Immature natural killer cell (primary cell): ENCODE measurements at regions not wholly inside any gene's neighbourhood (a gene's known extent, or its start where the extent isn't known, plus 50 kb on each side); places are given as distances from the start of the nearest gene placed in this dataset.

Source experiments
- DNase-seq, 3 donors: peaks; one replicate each; pipeline ENCODE4 v3.0.0; 2022; ENCODE audit warnings: mixed read lengths in 1 of 3
- H3K27ac Mint-ChIP-seq, 6 donors: one replicate each; pipeline ENCODE4 v1.8.0; 2020; ENCODE audit warnings: mixed read lengths in 6 of 6, mild to moderate bottlenecking in 5 of 6, inconsistent platforms in 4 of 6, moderate library complexity in 3 of 6
- H3K27me3 Mint-ChIP-seq, 3 donors: one replicate each; pipeline ENCODE4 v1.8.0; 2020 to 2021; ENCODE audit warnings: low read depth in 3 of 3, mild to moderate bottlenecking in 3 of 3, mixed read lengths in 3 of 3, moderate library complexity in 3 of 3, inconsistent platforms in 1 of 3
- H3K36me3 Mint-ChIP-seq, 3 donors: one replicate each; pipeline ENCODE4 v1.8.0; 2020; ENCODE audit warnings: mixed read lengths in 3 of 3, inconsistent platforms in 2 of 3, mild to moderate bottlenecking in 2 of 3
- H3K4me1 Mint-ChIP-seq, 2 donors: one replicate each; pipeline ENCODE4 v1.8.0; 2020; ENCODE audit warnings: inconsistent platforms in 2 of 2, mild to moderate bottlenecking in 2 of 2, mixed read lengths in 2 of 2, moderate library complexity in 1 of 2
- H3K4me3 Mint-ChIP-seq, 5 donors: one replicate each; pipeline ENCODE4 v1.8.0; 2020; ENCODE audit warnings: mild to moderate bottlenecking in 5 of 5, mixed read lengths in 5 of 5, inconsistent platforms in 3 of 5, moderate library complexity in 3 of 5
- H3K9me3 Mint-ChIP-seq, 6 donors: one replicate each; pipeline ENCODE4 v1.8.0; 2020; ENCODE audit warnings: mild to moderate bottlenecking in 6 of 6, mixed read lengths in 6 of 6, inconsistent platforms in 4 of 6, moderate library complexity in 3 of 6

- peaks cover 3 to 22% (median 5%) of the 10 kb centered on the region in 6 donors for H3K9me3 Mint-ChIP-seq
- no peak for DNase-seq
- no peaks in the 10 kb centered on the region for H3K4me1 Mint-ChIP-seq
- no peaks in the 10 kb centered on the region for H3K36me3 Mint-ChIP-seq
- H3K4me3 Mint-ChIP-seq = no peak overlapping the region
- no peak overlapping the region for H3K27ac Mint-ChIP-seq
- peaks cover 0 to 2% (median 0%) of the 10 kb centered on the region in 3 donors for H3K27me3 Mint-ChIP-seq
Measured at GRCh38 chr7:108810756-108811385, 241.2 kb downstream of the DNAJB9 start.

GRCh38 chr7:108813251-108814014 is 243.8 kb downstream of the DNAJB9 start:
- no peaks in the 10 kb centered on the region for H3K4me1 Mint-ChIP-seq
- no peak for DNase-seq
- H3K27me3 Mint-ChIP-seq = peaks cover 0 to 2% (median 0%) of the 10 kb centered on the region in 3 donors
- H3K9me3 Mint-ChIP-seq = peaks cover 3 to 23% (median 7%) of the 10 kb centered on the region in 6 donors
- H3K27ac Mint-ChIP-seq = no peak overlapping the region
- H3K4me3 Mint-ChIP-seq = no peak overlapping the region
- no peaks in the 10 kb centered on the region for H3K36me3 Mint-ChIP-seq

- no peaks in the 10 kb centered on the region for H3K4me1 Mint-ChIP-seq
- peaks cover 3 to 28% (median 9%) of the 10 kb centered on the region in 6 donors for H3K9me3 Mint-ChIP-seq
- peaks cover 0 to 2% (median 0%) of the 10 kb centered on the region in 3 donors for H3K27me3 Mint-ChIP-seq
- H3K4me3 Mint-ChIP-seq = no peak overlapping the region
- no peak for DNase-seq
- H3K36me3 Mint-ChIP-seq = no peaks in the 10 kb centered on the region
- no peak overlapping the region for H3K27ac Mint-ChIP-seq
Measured at GRCh38 chr7:108815815-108816214, 246.1 kb downstream of the DNAJB9 start.

- Mint-ChIP-seq H3K4me1 (no peaks in the 10 kb centered on the region), H3K27ac (no peak overlapping the region), H3K9me3 (peaks cover 0 to 21% (median 10%) of the 10 kb centered on the region in 6 donors), H3K4me3 (no peak overlapping the region), H3K27me3 (peaks cover 0 to 2% (median 0%) of the 10 kb centered on the region in 3 donors), H3K36me3 (no peaks in the 10 kb centered on the region)
- no peak for DNase-seq
Measured at GRCh38 chr7:108818742-108819141, 249.1 kb downstream of the DNAJB9 start.

- Mint-ChIP-seq H3K4me3 (no peak overlapping the region), H3K27me3 (peaks cover 0 to 3% (median 0%) of the 10 kb centered on the region in 3 donors), H3K27ac (no peak overlapping the region), H3K9me3 (peaks cover 0 to 16% (median 3%) of the 10 kb centered on the region in 6 donors), H3K4me1 (no peaks in the 10 kb centered on the region), H3K36me3 (no peaks in the 10 kb centered on the region)
- DNase-seq = no peak
Measured at GRCh38 chr7:108824840-108825580, 255.3 kb downstream of the DNAJB9 start.

GRCh38 chr7:108825581-108825909 is 255.9 kb downstream of the DNAJB9 start:
- Mint-ChIP-seq H3K36me3 (no peaks in the 10 kb centered on the region), H3K4me1 (no peaks in the 10 kb centered on the region), H3K27ac (no peak overlapping the region), H3K27me3 (peaks cover 0 to 3% (median 0%) of the 10 kb centered on the region in 3 donors), H3K9me3 (peaks cover 0 to 16% (median 3%) of the 10 kb centered on the region in 6 donors), H3K4me3 (no peak overlapping the region)
- DNase-seq = no peak

GRCh38 chr7:108836256-108836655 is 266.6 kb downstream of the DNAJB9 start:
- Mint-ChIP-seq H3K4me1 (no peaks in the 10 kb centered on the region), H3K4me3 (no peak overlapping the region), H3K9me3 (peaks cover 7 to 49% (median 19%) of the 10 kb centered on the region in 6 donors), H3K27me3 (peaks cover 0 to 2% (median 0%) of the 10 kb centered on the region in 3 donors), H3K36me3 (no peaks in the 10 kb centered on the region), H3K27ac (no peak overlapping the region)
- no peak for DNase-seq

GRCh38 chr7:108838198-108838597 is 268.5 kb downstream of the DNAJB9 start:
- H3K27me3 Mint-ChIP-seq = peaks cover 0 to 2% (median 0%) of the 10 kb centered on the region in 3 donors
- H3K27ac Mint-ChIP-seq = no peak overlapping the region
- no peaks in the 10 kb centered on the region for H3K36me3 Mint-ChIP-seq
- H3K9me3 Mint-ChIP-seq = peaks cover 13 to 46% (median 18%) of the 10 kb centered on the region in 6 donors
- DNase-seq = no peak
- no peaks in the 10 kb centered on the region for H3K4me1 Mint-ChIP-seq
- H3K4me3 Mint-ChIP-seq = no peak overlapping the region

- Mint-ChIP-seq H3K4me1 (no peaks in the 10 kb centered on the region), H3K4me3 (no peak overlapping the region), H3K27ac (no peak overlapping the region), H3K36me3 (no peaks in the 10 kb centered on the region), H3K9me3 (peaks cover 10 to 42% (median 15%) of the 10 kb centered on the region in 6 donors), H3K27me3 (peaks cover 0 to 2% (median 0%) of the 10 kb centered on the region in 3 donors)
- no peak for DNase-seq
Measured at GRCh38 chr7:108839076-108839475, 269.4 kb downstream of the DNAJB9 start.

GRCh38 chr7:108845951-108846350 is 276.3 kb downstream of the DNAJB9 start:
- no peak for DNase-seq
- H3K36me3 Mint-ChIP-seq = no peaks in the 10 kb centered on the region
- no peaks in the 10 kb centered on the region for H3K27me3 Mint-ChIP-seq
- H3K9me3 Mint-ChIP-seq = peaks cover 4 to 27% (median 16%) of the 10 kb centered on the region in 6 donors
- no peak overlapping the region for H3K4me3 Mint-ChIP-seq
- H3K27ac Mint-ChIP-seq = no peak overlapping the region
- H3K4me1 Mint-ChIP-seq = no peaks in the 10 kb centered on the region

GRCh38 chr7:108846471-108846870 is 276.8 kb downstream of the DNAJB9 start:
- Mint-ChIP-seq H3K27me3 (no peaks in the 10 kb centered on the region), H3K9me3 (peaks cover 4 to 27% (median 16%) of the 10 kb centered on the region in 6 donors), H3K4me3 (no peak overlapping the region), H3K36me3 (no peaks in the 10 kb centered on the region), H3K4me1 (no peaks in the 10 kb centered on the region), H3K27ac (no peak overlapping the region)
- no peak for DNase-seq

- Mint-ChIP-seq H3K4me1 (no peaks in the 10 kb centered on the region), H3K9me3 (peaks cover 1 to 23% (median 13%) of the 10 kb centered on the region in 6 donors), H3K27me3 (no peaks in the 10 kb centered on the region), H3K27ac (no peak overlapping the region), H3K4me3 (no peak overlapping the region), H3K36me3 (no peaks in the 10 kb centered on the region)
- DNase-seq = no peak
Measured at GRCh38 chr7:108848486-108848885, 278.8 kb downstream of the DNAJB9 start.

- Mint-ChIP-seq H3K27me3 (peaks cover 0 to 2% (median 0%) of the 10 kb centered on the region in 3 donors), H3K4me3 (no peak overlapping the region), H3K27ac (no peak overlapping the region), H3K4me1 (no peaks in the 10 kb centered on the region), H3K36me3 (no peaks in the 10 kb centered on the region), H3K9me3 (peaks cover 11 to 34% (median 24%) of the 10 kb centered on the region in 6 donors)
- DNase-seq = no peak
Measured at GRCh38 chr7:108860615-108861014, 290.9 kb downstream of the DNAJB9 start.

GRCh38 chr7:108861071-108861470 is 291.4 kb downstream of the DNAJB9 start:
- DNase-seq = no peak
- peaks cover 0 to 2% (median 0%) of the 10 kb centered on the region in 3 donors for H3K27me3 Mint-ChIP-seq
- no peak overlapping the region for H3K4me3 Mint-ChIP-seq
- H3K4me1 Mint-ChIP-seq = no peaks in the 10 kb centered on the region
- H3K9me3 Mint-ChIP-seq = peaks cover 15 to 35% (median 26%) of the 10 kb centered on the region in 6 donors
- H3K36me3 Mint-ChIP-seq = no peaks in the 10 kb centered on the region
- no peak overlapping the region for H3K27ac Mint-ChIP-seq
